Smooth muscle cell (in vitro differentiated cells): ENCODE measurements at regions not wholly inside any gene's neighbourhood (a gene's known extent, or its start where the extent isn't known, plus 50 kb on each side); places are given as distances from the start of the nearest gene placed in this dataset.

Source experiments
- DNase-seq: peaks from one replicate; lab custom pipeline; 2025; ENCODE audit not compliant: unreplicated experiment; lab: John Stamatoyannopoulos, UW
- H2AFZ ChIP-seq: fragments of 200-600 bp; sonication (generic); 2 replicates; pipeline ENCODE4 v1.6.0; 2016; ENCODE audit warnings: antibody characterized with exemption, low read depth, mild to moderate bottlenecking
- H3F3A ChIP-seq: fragments of 200-600 bp; sonication (generic); 2 replicates; pipeline ENCODE4 v1.6.0; 2017; ENCODE audit warnings: antibody characterized with exemption, low read depth
- H3K27ac ChIP-seq: fragments of 200-600 bp; sonication (generic); 2 replicates; pipeline ENCODE4 v1.5.1; 2016; ENCODE audit warnings: low read depth, mild to moderate bottlenecking
- H3K27me3 ChIP-seq: fragments of 200-600 bp; sonication (generic); 2 replicates; pipeline ENCODE4 v1.6.1; 2016; ENCODE audit warnings: low read depth, mild to moderate bottlenecking
- H3K36me3 ChIP-seq: fragments of 200-600 bp; sonication (generic); 2 replicates; pipeline ENCODE4 v1.5.1; 2016; ENCODE audit warnings: low read depth
- H3K4me1 ChIP-seq: fragments of 200-600 bp; sonication (generic); 2 replicates; pipeline ENCODE4 v1.5.1; 2016; ENCODE audit warnings: low read depth
- H3K4me2 ChIP-seq: fragments of 200-600 bp; sonication (generic); 2 replicates; pipeline ENCODE4 v1.6.0; 2016; ENCODE audit warnings: mild to moderate bottlenecking
- H3K4me3 ChIP-seq: fragments of 200-600 bp; sonication (generic); 2 replicates; pipeline ENCODE4 v1.5.1; 2016; ENCODE audit warnings: mild to moderate bottlenecking
- H3K79me2 ChIP-seq: fragments of 200-600 bp; sonication (generic); 2 replicates; pipeline ENCODE4 v1.6.0; 2016; ENCODE audit warnings: low read depth, mild to moderate bottlenecking
- H3K9ac ChIP-seq: fragments of 200-600 bp; sonication (generic); 2 replicates; pipeline ENCODE4 v1.6.0; 2016; ENCODE audit warnings: low read depth
- H3K9me3 ChIP-seq: fragments of 200-600 bp; sonication (generic); replicated peaks from 2 replicates; pipeline ENCODE4 v1.5.1; 2016; ENCODE audit warnings: low read depth
- H4K20me1 ChIP-seq: fragments of 200-600 bp; sonication (generic); 2 replicates; pipeline ENCODE4 v1.6.0; 2016; ENCODE audit warnings: low read depth
- CTCF ChIP-seq: fragments of 200-600 bp; sonication (generic); IDR thresholded peaks from 2 replicates; pipeline ENCODE4 v1.5.1; 2017; ENCODE audit warnings: borderline replicate concordance, mild to moderate bottlenecking, antibody characterized with exemption; ENCODE audit not compliant: insufficient read depth, poor library complexity, severe bottlenecking
- WGBS: methylation state at CpG from one replicate; pipeline ENCODE4 v1.1.7; 2016; ENCODE audit warnings: low lambda C conversion rate; 5-methylcytosine and 5-hydroxymethylcytosine counted together

GRCh38 chr7:41573443-41573842, 129.4 kb downstream of the INHBA start:
- DNase-seq: no peak
- Histone ChIP-seq H3K79me2 (no peaks in the 10 kb centered on the region), H3K4me1 (no peaks in the 10 kb centered on the region), H3K4me3 (no peak overlapping the region), H3K9ac (no peak overlapping the region), H3F3A (no peaks in the 10 kb centered on the region), H3K27me3 (no peaks in the 10 kb centered on the region), H4K20me1 (no peaks in the 10 kb centered on the region), H2AFZ (no peak overlapping the region), H3K27ac (peak overlapping the region; percentile 35), H3K4me2 (peak overlapping the region; percentile 29), H3K36me3 (no peaks in the 10 kb centered on the region), H3K9me3 (no peaks in the 10 kb centered on the region)
- TF ChIP-seq CTCF: no peak
- 67% methylated on average over 2 of the region's 2 CpGs for WGBS

- Histone ChIP-seq H3K36me3 (no peaks in the 10 kb centered on the region), H3K4me3 (no peak overlapping the region), H3K4me2 (peak overlapping the region; percentile 29), H3F3A (no peaks in the 10 kb centered on the region), H2AFZ (no peak overlapping the region), H4K20me1 (no peaks in the 10 kb centered on the region), H3K79me2 (no peaks in the 10 kb centered on the region), H3K9me3 (no peaks in the 10 kb centered on the region), H3K4me1 (no peaks in the 10 kb centered on the region), H3K27me3 (no peaks in the 10 kb centered on the region), H3K27ac (peak overlapping the region; percentile 35), H3K9ac (no peak overlapping the region)
- 57% methylated on average over 2 of the region's 2 CpGs for WGBS
- no peak for DNase-seq
- no peak for TF ChIP-seq CTCF
Measured at GRCh38 chr7:41573015-41573414, 129.9 kb downstream of the INHBA start.

- DNase-seq: no peak
- H4K20me1 ChIP-seq: no peaks in the 10 kb centered on the region
Measured at GRCh38 chr7:41571573-41571972, 131.3 kb downstream of the INHBA start.

More at GRCh38 chr7:41571573-41571972, 131.3 kb downstream of the INHBA start:
- no peak for TF ChIP-seq CTCF
- H3K4me3 ChIP-seq: no peak overlapping the region
- H3F3A ChIP-seq: peaks cover 4% of the 10 kb centered on the region
- H3K36me3 ChIP-seq: no peaks in the 10 kb centered on the region
- H3K27me3 ChIP-seq: no peaks in the 10 kb centered on the region
- H3K4me1 ChIP-seq: no peaks in the 10 kb centered on the region
- no peak overlapping the region for H3K27ac ChIP-seq
- H3K9ac ChIP-seq: no peak overlapping the region
- H2AFZ ChIP-seq: no peak overlapping the region
- no peak overlapping the region for H3K4me2 ChIP-seq
- H3K79me2 ChIP-seq: no peaks in the 10 kb centered on the region
- 51% methylated on average over 5 of the region's 5 CpGs for WGBS
- H3K9me3 ChIP-seq: no peaks in the 10 kb centered on the region
